Esophagus (tissue), 2 donors: ENCODE measurements at regions not wholly inside any gene's neighbourhood (a gene's known extent, or its start where the extent isn't known, plus 50 kb on each side); places are given as distances from the start of the nearest gene placed in this dataset.

Experiments
- H3K27ac ChIP-seq, 2 donors: one replicate each; pipeline ENCODE4 v1.5.1; 2013; ENCODE audit warnings: low read depth in 2 of 2, mild to moderate bottlenecking in 2 of 2, inconsistent platforms in 1 of 2, low read length in 1 of 2, moderate library complexity in 1 of 2
- H3K27me3 ChIP-seq, 2 donors: one replicate each; pipeline ENCODE4 v1.6.1; 2013; ENCODE audit warnings: low read length in 2 of 2, control low read depth in 1 of 2, mild to moderate bottlenecking in 1 of 2; ENCODE audit not compliant: insufficient read depth in 2 of 2, control insufficient read depth in 1 of 2
- H3K36me3 ChIP-seq, 2 donors: one replicate each; pipeline ENCODE4 v1.6.1; 2013; ENCODE audit warnings: low read length in 1 of 2; ENCODE audit not compliant: control insufficient read depth in 2 of 2, insufficient read depth in 2 of 2
- H3K4me1 ChIP-seq, 2 donors: one replicate each; pipeline ENCODE4 v1.6.1; 2013; ENCODE audit warnings: low read length in 1 of 2; ENCODE audit not compliant: control insufficient read depth in 2 of 2, insufficient read depth in 2 of 2
- H3K4me3 ChIP-seq, 2 donors: one replicate each; pipeline ENCODE4 v1.5.1; 2013; ENCODE audit warnings: low read length in 2 of 2, mild to moderate bottlenecking in 2 of 2, low read depth in 1 of 2, moderate library complexity in 1 of 2
- H3K9me3 ChIP-seq, 2 donors: one replicate each; pipeline ENCODE4 v1.6.1; 2013; ENCODE audit warnings: mild to moderate bottlenecking in 2 of 2, low read depth in 1 of 2, low read length in 1 of 2, moderate library complexity in 1 of 2; ENCODE audit not compliant: control insufficient read depth in 2 of 2, insufficient read depth in 1 of 2
- WGBS, 2 donors: extraction: QIAGEN DNeasy Blood & Tissue Kit; methylation state at CpG; one replicate each; pipeline ENCODE4 v1.1.7; 2013; 5-methylcytosine and 5-hydroxymethylcytosine counted together
- donor health status: healthy with polysubstance abuse.
- donor health status: Bipolar disorder and iron deficiency.

DNA sequence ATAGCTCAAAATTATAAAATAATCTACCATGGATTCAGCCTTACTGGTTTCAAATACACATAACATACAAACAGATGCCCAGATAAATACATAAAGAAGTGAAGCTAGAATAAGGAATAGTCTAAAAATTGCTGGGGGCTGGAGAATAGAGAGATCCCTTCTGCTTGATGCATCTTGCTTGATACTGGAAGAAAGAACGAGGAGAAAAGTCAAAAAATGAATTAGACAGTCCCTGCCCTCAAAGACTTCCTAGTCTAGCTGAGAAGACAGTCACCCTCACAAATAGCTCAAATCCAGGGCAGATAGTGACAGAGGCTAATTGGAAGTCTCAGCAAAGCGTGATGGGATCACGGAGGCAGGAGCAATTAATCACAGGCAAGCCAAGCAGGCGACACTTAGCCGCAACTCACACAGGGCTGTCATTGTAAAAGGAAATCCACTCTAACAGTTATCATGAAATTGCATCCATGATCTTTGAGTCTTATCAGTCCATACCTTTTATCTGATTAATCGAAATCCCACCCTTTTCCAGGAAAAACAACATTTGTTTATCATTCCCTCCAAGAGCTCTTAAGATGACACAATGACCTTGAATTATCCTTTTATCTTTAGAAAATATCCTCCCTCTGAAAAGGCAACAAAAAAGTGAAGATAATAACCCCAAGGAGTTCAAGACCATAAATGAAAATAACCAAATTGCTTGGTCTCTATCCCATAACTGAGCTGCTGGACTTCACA lies 59.7 kb upstream of the TIAM1 start:
- Histone ChIP-seq H3K36me3 (no peaks in the 10 kb centered on the region), H3K27ac (no peak overlapping the region), H3K27me3 (no peaks in the 10 kb centered on the region), H3K4me1 (no peaks in the 10 kb centered on the region), H3K9me3 (no peaks in the 10 kb centered on the region), H3K4me3 (no peak overlapping the region)
- WGBS, 2 donors = 67 to 85% methylated on average over 6 of the region's 6 CpGs

DNA sequence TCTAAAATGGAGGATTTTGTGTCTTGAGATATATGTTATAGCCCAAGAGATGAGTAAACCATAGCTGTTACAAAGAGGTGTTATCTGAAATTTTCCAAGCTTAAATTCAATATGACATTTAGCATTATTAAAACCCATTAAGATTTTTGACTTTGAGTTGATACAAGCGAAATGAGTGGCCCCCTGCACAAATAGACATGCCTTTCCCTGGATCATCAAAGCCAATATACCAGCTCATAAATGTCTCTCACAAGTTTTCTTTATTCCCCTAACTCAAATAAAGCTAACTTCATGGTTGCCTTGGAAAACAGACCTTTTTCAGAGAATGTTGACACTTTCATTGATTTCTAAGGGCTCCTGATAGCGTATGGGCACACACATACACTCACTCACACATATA lies 55.5 kb upstream of the TIAM1 start:
- Histone ChIP-seq H3K27ac (no peak overlapping the region), H3K9me3 (no peaks in the 10 kb centered on the region), H3K27me3 (no peaks in the 10 kb centered on the region), H3K4me3 (no peak overlapping the region), H3K4me1 (no peaks in the 10 kb centered on the region), H3K36me3 (no peaks in the 10 kb centered on the region)
- WGBS, 2 donors = 84 to 95% methylated on average over 2 of the region's 2 CpGs

DNA sequence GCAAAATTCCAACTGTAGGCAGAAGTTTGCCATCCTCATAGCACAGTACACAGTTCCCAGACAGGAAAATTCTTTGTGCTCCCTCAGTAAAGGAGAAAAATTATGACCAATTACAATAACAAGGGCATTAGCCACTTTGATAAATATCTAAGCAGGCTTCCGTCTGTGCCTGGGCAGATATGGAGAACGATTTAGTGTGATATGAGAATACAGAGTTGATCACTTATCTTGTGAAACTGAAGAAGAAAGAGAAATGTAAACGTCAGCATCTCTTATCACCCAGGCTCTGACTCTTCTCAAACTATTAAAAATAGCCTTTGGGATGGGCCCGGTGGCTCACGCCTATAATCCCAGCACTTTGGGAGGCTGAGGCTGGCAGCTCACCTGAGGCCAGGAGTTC lies 54.5 kb upstream of the TIAM1 start:
- H3K4me1 ChIP-seq = no peaks in the 10 kb centered on the region
- H3K36me3 ChIP-seq = no peaks in the 10 kb centered on the region
- H3K4me3 ChIP-seq = no peak overlapping the region
- 71 to 82% methylated on average over 5 of the region's 5 CpGs for WGBS, 2 donors
- no peaks in the 10 kb centered on the region for H3K27me3 ChIP-seq
- H3K27ac ChIP-seq = no peak overlapping the region
- no peaks in the 10 kb centered on the region for H3K9me3 ChIP-seq

DNA sequence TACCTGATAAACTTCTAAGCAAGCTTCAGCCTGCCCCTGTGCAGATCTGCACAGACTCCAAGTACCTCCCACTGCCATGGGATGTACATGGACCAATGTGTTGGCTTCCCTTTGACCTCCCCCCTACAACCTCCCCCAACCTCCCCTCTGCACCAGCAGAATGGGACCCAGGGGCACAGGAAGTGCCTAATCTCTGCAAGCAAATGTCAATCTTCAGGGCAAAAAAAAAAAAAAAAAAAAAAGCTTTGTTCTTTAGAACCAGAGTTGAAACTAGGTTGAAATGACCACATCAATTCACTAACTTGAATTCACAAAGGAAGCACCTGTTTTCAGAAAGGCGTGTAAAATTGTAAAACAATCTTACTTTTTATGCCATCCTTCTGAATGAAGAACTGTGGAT lies 53.9 kb upstream of the TIAM1 start:
- 50 to 52% methylated on average over 1 of the region's 1 CpG for WGBS, 2 donors
- Histone ChIP-seq H3K27me3 (no peaks in the 10 kb centered on the region), H3K9me3 (no peaks in the 10 kb centered on the region), H3K27ac (no peak overlapping the region), H3K4me3 (no peak overlapping the region), H3K36me3 (no peaks in the 10 kb centered on the region), H3K4me1 (no peaks in the 10 kb centered on the region)

DNA sequence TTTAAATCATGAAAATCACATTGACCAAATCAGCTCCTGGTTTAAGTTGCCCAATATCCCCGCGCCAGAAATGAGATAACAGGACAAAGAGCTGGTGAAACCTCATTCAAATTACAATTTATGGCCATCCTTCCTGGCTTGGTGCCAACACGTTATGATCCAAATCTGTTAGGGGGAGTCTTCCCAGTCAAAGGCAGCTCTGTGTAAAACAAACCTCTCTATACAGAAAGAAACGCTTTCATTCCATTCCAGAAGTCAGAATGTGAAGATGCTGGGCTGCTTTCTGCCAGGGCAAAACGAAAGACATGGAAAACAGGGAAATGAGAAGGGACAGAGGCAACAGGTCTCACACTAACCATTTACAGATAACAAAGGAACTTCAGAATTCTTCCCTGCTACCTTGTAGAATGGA lies 53.5 kb upstream of the TIAM1 start:
- Histone ChIP-seq H3K4me1 (no peaks in the 10 kb centered on the region), H3K4me3 (no peak overlapping the region), H3K36me3 (no peaks in the 10 kb centered on the region), H3K27ac (no peak overlapping the region), H3K27me3 (no peaks in the 10 kb centered on the region), H3K9me3 (no peaks in the 10 kb centered on the region)
- 21 to 22% methylated on average over 5 of the region's 5 CpGs for WGBS, 2 donors

DNA sequence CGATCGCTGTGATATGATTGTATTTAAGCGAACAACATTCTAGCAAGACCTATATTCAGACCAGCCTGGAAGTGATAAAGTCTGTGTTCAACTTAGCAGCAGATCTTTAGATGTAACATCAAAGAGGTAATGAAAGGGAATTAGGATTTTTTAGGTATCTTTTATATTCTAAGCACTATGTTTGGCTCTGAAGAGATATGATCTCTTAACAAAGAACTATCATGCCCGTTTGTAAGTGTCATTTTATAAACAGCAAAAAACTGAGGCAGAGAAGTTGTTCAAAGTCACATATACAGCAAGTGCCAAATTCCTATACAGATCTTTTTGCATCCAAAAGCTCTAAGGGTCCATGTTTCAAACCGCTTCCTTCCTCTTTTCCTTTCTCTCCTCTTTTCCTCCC lies 53.0 kb upstream of the TIAM1 start:
- Histone ChIP-seq H3K27me3 (no peaks in the 10 kb centered on the region), H3K4me3 (no peak overlapping the region), H3K27ac (no peak overlapping the region), H3K9me3 (no peaks in the 10 kb centered on the region), H3K36me3 (no peaks in the 10 kb centered on the region), H3K4me1 (no peaks in the 10 kb centered on the region)
- 79 to 84% methylated on average over 5 of the region's 5 CpGs for WGBS, 2 donors

DNA sequence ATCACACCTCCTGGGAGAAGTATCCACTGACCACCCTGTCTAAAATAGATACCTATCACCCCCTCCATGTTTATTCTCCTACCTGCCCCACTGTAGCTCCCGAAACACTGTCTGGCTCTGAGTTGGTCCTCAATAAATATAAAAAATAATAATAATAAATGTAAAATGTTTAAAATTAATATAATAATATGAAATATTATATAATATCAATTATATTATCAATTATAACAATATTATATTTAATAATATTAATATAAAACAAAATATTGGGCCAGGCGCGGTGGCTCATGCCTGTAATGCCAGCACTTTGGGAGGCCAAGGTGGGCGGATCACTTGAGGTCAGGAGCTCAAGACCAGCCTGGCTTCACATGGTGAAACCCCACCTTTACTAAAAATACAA lies 52.3 kb upstream of the TIAM1 start:
- 96% methylated on average over 4 of the region's 4 CpGs for WGBS, 2 donors
- Histone ChIP-seq H3K9me3 (no peaks in the 10 kb centered on the region), H3K27ac (no peak overlapping the region), H3K27me3 (no peaks in the 10 kb centered on the region), H3K36me3 (no peaks in the 10 kb centered on the region), H3K4me1 (no peaks in the 10 kb centered on the region), H3K4me3 (no peak overlapping the region)

DNA sequence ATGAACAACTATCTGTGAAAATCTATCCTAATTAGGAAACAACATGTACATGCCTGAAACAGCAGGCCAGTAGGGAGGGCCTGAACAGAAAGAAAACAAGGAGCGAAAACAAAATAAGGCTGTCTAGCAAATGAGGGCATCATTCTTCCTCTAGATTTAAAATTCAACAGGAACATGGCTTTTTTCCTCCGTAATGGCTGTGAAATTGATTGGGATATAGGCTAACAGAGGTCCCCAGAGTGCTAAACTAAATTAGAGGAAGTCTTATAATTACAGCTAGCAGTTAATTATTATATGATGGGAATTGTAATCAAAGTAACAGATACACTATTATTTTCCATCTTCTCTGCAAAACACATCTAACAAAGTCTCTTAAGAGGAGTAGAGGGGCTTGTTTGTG lies 51.7 kb upstream of the TIAM1 start:
- no peak overlapping the region for H3K4me3 ChIP-seq
- H3K36me3 ChIP-seq = no peaks in the 10 kb centered on the region
- H3K27me3 ChIP-seq = no peaks in the 10 kb centered on the region
- no peaks in the 10 kb centered on the region for H3K9me3 ChIP-seq
- no peak overlapping the region for H3K27ac ChIP-seq
- WGBS, 2 donors = 80 to 89% methylated on average over 2 of the region's 2 CpGs
- H3K4me1 ChIP-seq = no peaks in the 10 kb centered on the region

DNA sequence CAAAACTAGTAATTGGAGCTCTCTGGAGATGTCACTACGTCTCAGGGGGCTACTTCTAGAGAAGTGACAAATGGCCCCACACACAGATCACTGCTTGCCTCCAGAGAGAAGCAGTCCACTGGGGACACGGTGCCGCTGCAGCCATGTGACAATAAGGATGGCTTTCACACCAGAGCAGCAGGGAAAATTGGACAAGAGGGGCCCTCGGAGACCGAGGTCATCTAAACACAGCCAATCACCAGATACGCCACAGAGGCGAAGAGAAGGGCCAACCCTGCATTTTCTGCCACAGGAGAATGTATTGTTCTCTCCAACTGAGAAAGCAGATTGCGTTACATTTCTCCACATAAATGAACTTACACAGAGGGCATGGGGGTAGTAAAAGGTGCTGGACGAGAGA lies 51.2 kb upstream of the TIAM1 start:
- H3K36me3 ChIP-seq = no peaks in the 10 kb centered on the region
- 84 to 85% methylated on average over 9 of the region's 9 CpGs for WGBS, 2 donors
- H3K4me1 ChIP-seq = no peaks in the 10 kb centered on the region
- H3K4me3 ChIP-seq = no peak overlapping the region
- H3K27me3 ChIP-seq = no peaks in the 10 kb centered on the region
- H3K9me3 ChIP-seq = no peaks in the 10 kb centered on the region
- H3K27ac ChIP-seq = no peak overlapping the region

DNA sequence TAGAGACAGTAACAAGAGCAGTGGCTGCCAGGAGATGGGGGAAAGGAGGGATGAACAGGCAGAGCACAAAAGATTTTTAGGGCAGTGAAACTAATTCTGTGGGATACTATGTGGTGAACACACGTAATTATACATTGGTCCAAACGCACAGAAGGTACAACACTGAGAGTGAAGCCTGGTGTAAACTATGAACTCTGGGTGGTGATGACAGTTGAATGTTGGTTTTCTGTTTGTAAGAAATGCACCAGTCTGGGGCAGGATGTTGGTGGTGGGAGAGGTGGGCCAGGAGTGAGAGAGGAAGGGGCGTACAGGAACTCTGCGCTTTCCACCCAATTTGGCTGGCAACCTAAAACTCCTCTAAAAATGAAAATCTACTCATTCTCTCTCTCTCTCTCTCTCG lies 50.2 kb upstream of the TIAM1 start:
- Histone ChIP-seq H3K36me3 (no peaks in the 10 kb centered on the region), H3K4me3 (no peak overlapping the region), H3K27me3 (no peaks in the 10 kb centered on the region), H3K9me3 (no peaks in the 10 kb centered on the region), H3K27ac (no peak overlapping the region), H3K4me1 (no peaks in the 10 kb centered on the region)
- 77 to 84% methylated on average over 4 to 5 of the region's 5 CpGs for WGBS, 2 donors
